Endothelial cell of umbilical vein (primary cell): ENCODE measurements at regions not wholly inside any gene's neighbourhood (a gene's known extent, or its start where the extent isn't known, plus 50 kb on each side); places are given as distances from the start of the nearest gene placed in this dataset.

ENCODE experiments used
- BruUV-seq: library from RNA; stranded (reverse); fragments of 400-500 nt; replicated peaks from 2 replicates; lab custom pipeline; 2021; lab: Mats Ljungman, UMichigan
- CTCF ChIA-PET: fragments of 300-600, 350-600 bp; sonication (Branson Sonifier 250); formaldehyde crosslinking; loops from one replicate; lab custom pipeline; 2021; ENCODE audit warnings: antibody characterized with exemption, inconsistent platforms; lab: Charles Lee
- POLR2A ChIA-PET: fragments of 300-600, 350-600 bp; sonication (Branson Sonifier 250); formaldehyde crosslinking; loops from one replicate; lab custom pipeline; 2021; ENCODE audit warnings: antibody characterized with exemption, inconsistent platforms; lab: Charles Lee
- DNase-seq: peaks from one replicate; pipeline ENCODE4 v3.0.0-alpha.2; 2011; ENCODE audit warnings: low read depth, low spot score
- FAIRE-seq: peaks from 2 replicates; lab custom pipeline; 2011; peaks lifted over from hg19 to GRCh38; lab: Jason Lieb, UNC
- H2AFZ ChIP-seq: 2 replicates; pipeline ENCODE4 v1.6.0; 2012; ENCODE audit warnings: low read depth, low read length, control low read depth, inconsistent platforms
- H3K27ac ChIP-seq: 2 replicates; pipeline ENCODE4 v1.5.1; 2011; ENCODE audit warnings: low read depth, mild to moderate bottlenecking, control low read depth, low read length, moderate library complexity; ENCODE audit not compliant: insufficient read depth
- H3K27me3 ChIP-seq, 2 experiments: 2 replicates each; pipeline versions ENCODE4 v1.6.0 to v1.6.1; 2011; ENCODE audit warnings: low read length in 2 of 2, mixed read lengths in 1 of 2; ENCODE audit not compliant: control insufficient read depth in 2 of 2, insufficient read depth in 2 of 2
- H3K36me3 ChIP-seq, 2 experiments: 2 replicates in 1 of 2; 3 replicates in 1 of 2; pipeline ENCODE4 v1.5.1; 2011; ENCODE audit warnings: low read length in 2 of 2, mild to moderate bottlenecking in 1 of 2, moderate library complexity in 1 of 2; ENCODE audit not compliant: control insufficient read depth in 2 of 2, insufficient read depth in 2 of 2; ENCODE audit errors: extremely low read depth in 1 of 2
- H3K4me1 ChIP-seq: 3 replicates; pipeline ENCODE4 v1.5.1; 2011; ENCODE audit warnings: mild to moderate bottlenecking, low read length; ENCODE audit not compliant: control insufficient read depth, insufficient read depth; ENCODE audit errors: extremely low read depth
- H3K4me2 ChIP-seq: 2 replicates; pipeline ENCODE4 v1.6.1; 2011; ENCODE audit warnings: low read length, control low read depth, mixed read lengths; ENCODE audit not compliant: insufficient read depth
- H3K4me3 ChIP-seq, 3 experiments: fragments of 200-600 bp in 1 of 3; sonication (generic), shearing (Covaris generic) in 1 of 3; replicated peaks in 1 of 3; 2 replicates each; pipeline ENCODE4 v1.5.1; 2011 to 2016; ENCODE audit warnings: control low read depth in 3 of 3, low read length in 3 of 3, mild to moderate bottlenecking in 2 of 3, inconsistent platforms in 1 of 3, low read depth in 1 of 3, moderate library complexity in 1 of 3; ENCODE audit not compliant: insufficient read depth in 1 of 3
- H3K79me2 ChIP-seq: 2 replicates; pipeline ENCODE4 v1.6.0; 2012; ENCODE audit warnings: low read length, inconsistent platforms; ENCODE audit not compliant: control insufficient read depth, insufficient read depth
- H3K9ac ChIP-seq: replicated peaks from 2 replicates; pipeline ENCODE3; 2011; ENCODE audit warnings: low read length, control low read depth; ENCODE audit not compliant: insufficient read depth; ENCODE audit errors: extremely low read depth
- H3K9me1 ChIP-seq: replicated peaks from 3 replicates; pipeline ENCODE4 v1.6.0; 2011; ENCODE audit warnings: mild to moderate bottlenecking, low read length; ENCODE audit not compliant: control insufficient read depth, insufficient read depth; ENCODE audit errors: extremely low read depth
- H3K9me3 ChIP-seq: replicated peaks from 2 replicates; pipeline ENCODE4 v1.5.1; 2012; ENCODE audit warnings: low read length, inconsistent platforms; ENCODE audit not compliant: control insufficient read depth, insufficient read depth
- H4K20me1 ChIP-seq: replicated peaks from 2 replicates; pipeline ENCODE3; 2011; ENCODE audit warnings: mild to moderate bottlenecking, low read length; ENCODE audit not compliant: control insufficient read depth, insufficient read depth; ENCODE audit errors: extremely low read depth
- CTCF ChIP-seq, 2 donors: IDR thresholded peaks; 1 replicate in 1 of 2; 2 replicates in 1 of 2; pipeline ENCODE4 v1.5.1; 2011; ENCODE audit warnings: low read length in 2 of 2, mild to moderate bottlenecking in 2 of 2, moderate library complexity in 2 of 2, control low read depth in 1 of 2, inconsistent platforms in 1 of 2, low read depth in 1 of 2; ENCODE audit not compliant: insufficient read depth in 1 of 2; ENCODE audit errors: extremely low read depth in 1 of 2
- EZH2 ChIP-seq: IDR thresholded peaks from 2 replicates; pipeline ENCODE4 v1.6.1; 2012; ENCODE audit warnings: borderline replicate concordance, low read depth, mild to moderate bottlenecking, moderate library complexity, low read length, inconsistent platforms; ENCODE audit not compliant: severe bottlenecking
- FOS ChIP-seq: IDR thresholded peaks from 2 replicates; pipeline ENCODE4 v1.6.1; 2011; ENCODE audit warnings: mild to moderate bottlenecking, low read length, moderate library complexity, borderline replicate concordance; ENCODE audit not compliant: insufficient read depth
- GATA2 ChIP-seq: IDR thresholded peaks from 2 replicates; pipeline ENCODE4 v1.7.0; 2011; ENCODE audit warnings: low read depth, mild to moderate bottlenecking, moderate library complexity, mixed read lengths, low read length; ENCODE audit not compliant: insufficient read length, insufficient read depth
- MAX ChIP-seq: IDR thresholded peaks from 2 replicates; pipeline ENCODE4 v1.6.1; 2011; ENCODE audit not compliant: insufficient read depth, insufficient read length
- POLR2AphosphoS5 ChIP-seq: IDR thresholded peaks from 2 replicates; pipeline ENCODE4 v1.6.1; 2012; ENCODE audit warnings: low read depth, mild to moderate bottlenecking, control low read depth, low read length, moderate library complexity; ENCODE audit not compliant: insufficient read depth
- dilution Hi-C: fragments of 300-500 bp; cut with MboI; formaldehyde crosslinking; loops from one replicate; pipeline ENCODE4 v1.15.0; 2019; ENCODE audit warnings: low sequenced_read_pairs; ENCODE audit not compliant: extremely low pct_ligation_motif_present
- intact Hi-C: fragments of 100-400 bp; cut with micrococcal nuclease; formaldehyde crosslinking; loops from one replicate; pipeline ENCODE4 v1.10.0; 2022

GRCh38 chr11:134916421-134917213, 504.6 kb upstream of the B3GAT1 start:
- Histone ChIP-seq H3K9me3 (no peaks in the 10 kb centered on the region), H3K27ac (no peak overlapping the region), H3K4me1 (no peaks in the 10 kb centered on the region), H3K27me3 (no peaks in the 10 kb centered on the region), H3K4me3 (no peak overlapping the region), H3K4me2 (no peak overlapping the region), H3K9me1 (no peaks in the 10 kb centered on the region), H3K9ac (no peak overlapping the region), H3K36me3 (no peaks in the 10 kb centered on the region), H2AFZ (no peak overlapping the region), H4K20me1 (no peaks in the 10 kb centered on the region), H3K79me2 (no peaks in the 10 kb centered on the region)
- dilution Hi-C loops: no loop called here
- intact Hi-C loops: no loop called here
- POLR2A ChIA-PET: no interaction called here
- CTCF ChIA-PET: no interaction called here
- TF ChIP-seq POLR2AphosphoS5: no peak
- TF ChIP-seq CTCF (IDR thresholded peaks at IDR 0.05; ENCODE audit: extremely low read depth in 1 of 2, insufficient read depth in 1 of 2, low read depth in 1 of 2, low read length in 2 of 2): no peak
- TF ChIP-seq MAX: no peak
- no peak for TF ChIP-seq FOS
- no peak for TF ChIP-seq EZH2
- TF ChIP-seq GATA2: no peak
- no peak for DNase-seq
- no peak for FAIRE-seq
- BruUV-seq: no TSS peak
